ENCODE measurements at regions not wholly inside any gene's neighbourhood (a gene's known extent, or its start where the extent isn't known, plus 50 kb on each side); places are given as distances from the start of the nearest gene placed in this dataset.

- H3K27me3 ChIP-seq (ENCODE audit: insufficient read depth, low read length) = no peaks in the 10 kb centered on the region
- H3K36me3 ChIP-seq (ENCODE audit: insufficient read depth, low read length) = no peaks in the 10 kb centered on the region
- H3K27ac ChIP-seq (ENCODE audit: low read depth, low read length, poor library complexity, severe bottlenecking) = no peak overlapping the region
- no peak overlapping the region for H3K4me2 ChIP-seq (ENCODE audit: low read length)
- H3K4me3 ChIP-seq (ENCODE audit: low read depth, low read length, poor library complexity, severe bottlenecking) = no peak overlapping the region
- H3K9me2 ChIP-seq (ENCODE audit: low read depth, low read length) = no peaks in the 10 kb centered on the region
- no peaks in the 10 kb centered on the region for H4K20me1 ChIP-seq (ENCODE audit: insufficient read depth, low read length)
- H3K4me1 ChIP-seq (ENCODE audit: insufficient read depth, low read length, severe bottlenecking) = no peaks in the 10 kb centered on the region
- no peaks in the 10 kb centered on the region for H3K79me2 ChIP-seq (ENCODE audit: insufficient read depth, low read length)
- H3K9me3 ChIP-seq (ENCODE audit: low read length) = no peaks in the 10 kb centered on the region
- H3K9ac ChIP-seq (ENCODE audit: low read length) = no peak overlapping the region
- H2AFZ ChIP-seq (ENCODE audit: low read length) = no peak overlapping the region
- TF ChIP-seq EZH2 (IDR thresholded peaks at IDR 0.05; ENCODE audit: borderline replicate concordance, low read length) (no peak), CTCF (IDR thresholded peaks at IDR 0.05; ENCODE audit: low read length) (no peak)
- no peaks in the 10 kb centered on the region for H3F3A ChIP-seq (ENCODE audit: insufficient read depth, low read length)
Measured at GRCh38 chr14:85459361-85460000, 70.5 kb upstream of the FLRT2 start.

DNA sequence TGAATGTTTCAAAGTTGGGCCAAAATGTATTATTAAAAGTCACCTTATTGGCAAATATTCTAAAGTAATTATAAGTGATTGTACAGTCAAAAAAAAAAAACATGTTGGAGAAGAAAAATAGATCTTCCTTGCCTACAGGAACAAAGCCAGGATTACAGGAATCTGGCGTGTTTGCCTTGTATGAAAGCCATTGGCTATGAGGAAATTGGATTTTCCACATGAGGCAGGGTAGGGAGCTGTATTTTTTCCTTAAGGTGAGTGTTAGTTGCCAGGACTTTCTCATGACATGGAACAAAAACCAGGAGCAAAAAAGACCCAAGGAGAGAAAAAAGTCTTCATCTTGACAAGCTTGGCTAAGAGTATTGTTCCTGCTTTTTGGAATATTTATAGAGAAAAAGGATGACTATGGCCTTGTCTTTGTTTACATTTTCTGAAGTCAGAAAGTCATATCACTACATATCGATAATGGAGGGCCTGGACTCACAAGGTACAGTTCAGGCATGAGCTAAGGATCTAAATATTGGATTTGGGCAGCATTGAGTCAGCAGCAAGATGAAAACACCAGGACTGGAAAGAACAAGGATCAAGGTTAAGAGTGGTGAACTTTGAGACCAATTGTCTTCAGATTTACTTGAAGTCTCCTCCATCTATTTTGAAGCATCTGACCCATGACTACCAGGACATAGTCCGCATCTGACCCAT lies 68.4 kb upstream of the FLRT2 start:
- Histone ChIP-seq H3K9me2 (ENCODE audit: low read depth, low read length) (no peaks in the 10 kb centered on the region), H3K36me3 (ENCODE audit: insufficient read depth, low read length) (no peaks in the 10 kb centered on the region), H3K27me3 (ENCODE audit: insufficient read depth, low read length) (no peaks in the 10 kb centered on the region), H3F3A (ENCODE audit: insufficient read depth, low read length) (no peaks in the 10 kb centered on the region), H2AFZ (ENCODE audit: low read length) (no peak overlapping the region), H3K4me1 (ENCODE audit: insufficient read depth, low read length, severe bottlenecking) (no peaks in the 10 kb centered on the region), H3K27ac (ENCODE audit: low read depth, low read length, poor library complexity, severe bottlenecking) (no peak overlapping the region), H3K4me2 (ENCODE audit: low read length) (no peak overlapping the region), H3K9me3 (ENCODE audit: low read length) (no peaks in the 10 kb centered on the region), H3K9ac (ENCODE audit: low read length) (no peak overlapping the region), H3K4me3 (ENCODE audit: low read depth, low read length, poor library complexity, severe bottlenecking) (no peak overlapping the region), H4K20me1 (ENCODE audit: insufficient read depth, low read length) (no peaks in the 10 kb centered on the region), H3K79me2 (ENCODE audit: insufficient read depth, low read length) (no peaks in the 10 kb centered on the region)
- TF ChIP-seq CTCF (IDR thresholded peaks at IDR 0.05; ENCODE audit: low read length) (no peak), EZH2 (IDR thresholded peaks at IDR 0.05; ENCODE audit: borderline replicate concordance, low read length) (no peak)

- H3K4me1 ChIP-seq (ENCODE audit: insufficient read depth, low read length, severe bottlenecking) = no peaks in the 10 kb centered on the region
Measured at GRCh38 chr14:85463512-85463911, 66.4 kb upstream of the FLRT2 start.

More at GRCh38 chr14:85463512-85463911, 66.4 kb upstream of the FLRT2 start:
- Histone ChIP-seq H3K79me2 (ENCODE audit: insufficient read depth, low read length) (no peaks in the 10 kb centered on the region), H3K27ac (ENCODE audit: low read depth, low read length, poor library complexity, severe bottlenecking) (no peak overlapping the region), H3K36me3 (ENCODE audit: insufficient read depth, low read length) (no peaks in the 10 kb centered on the region), H3K9me2 (ENCODE audit: low read depth, low read length) (no peaks in the 10 kb centered on the region), H3K9me3 (ENCODE audit: low read length) (no peaks in the 10 kb centered on the region), H3K9ac (ENCODE audit: low read length) (no peak overlapping the region), H3F3A (ENCODE audit: insufficient read depth, low read length) (no peaks in the 10 kb centered on the region), H3K27me3 (ENCODE audit: insufficient read depth, low read length) (no peaks in the 10 kb centered on the region), H3K4me2 (ENCODE audit: low read length) (no peak overlapping the region), H3K4me3 (ENCODE audit: low read depth, low read length, poor library complexity, severe bottlenecking) (no peak overlapping the region), H4K20me1 (ENCODE audit: insufficient read depth, low read length) (no peaks in the 10 kb centered on the region), H2AFZ (ENCODE audit: low read length) (no peak overlapping the region)
- no peak for TF ChIP-seq CTCF (IDR thresholded peaks at IDR 0.05; ENCODE audit: low read length)
